GM04503 (cell line): ENCODE measurements at regions not wholly inside any gene's neighbourhood (a gene's known extent, or its start where the extent isn't known, plus 50 kb on each side); places are given as distances from the start of the nearest gene placed in this dataset.

ENCODE experiments used
- DNase-seq: peaks from one replicate; pipeline ENCODE4 v3.0.0-alpha.2; 2012; ENCODE audit warnings: low read depth

GRCh38 chr9:14395317-14396082, 81.6 kb upstream of the NFIB start:
- no peak for DNase-seq

GRCh38 chr9:14393418-14393817, 79.5 kb upstream of the NFIB start:
- no peak for DNase-seq

DNA sequence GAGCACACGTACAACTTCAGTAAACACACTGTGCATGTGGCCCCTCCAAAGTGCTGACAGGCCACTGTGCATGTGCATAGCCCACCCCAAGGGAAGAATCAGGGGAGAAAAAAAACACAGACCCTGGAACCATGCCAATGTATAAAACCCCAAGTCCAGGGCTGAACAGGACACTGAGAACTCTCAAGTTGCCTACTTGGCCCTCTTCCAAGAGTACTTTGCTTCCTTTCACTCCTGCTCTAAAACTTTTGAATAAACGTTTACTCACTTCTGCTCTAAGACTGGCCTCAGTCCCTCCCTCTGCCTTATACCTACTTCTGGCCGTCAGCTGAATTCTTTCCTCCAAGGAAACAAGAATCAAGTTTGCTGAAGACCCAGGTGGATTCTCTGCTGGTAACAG, 77.7 kb upstream of the NFIB start:
- DNase-seq = no peak

- DNase-seq = no peak
These were observed 75.7 kb upstream of the NFIB start for GRCh38 chr9:14389657-14390056.

GRCh38 chr9:14389146-14389545, 75.2 kb upstream of the NFIB start:
- no peak for DNase-seq

DNA sequence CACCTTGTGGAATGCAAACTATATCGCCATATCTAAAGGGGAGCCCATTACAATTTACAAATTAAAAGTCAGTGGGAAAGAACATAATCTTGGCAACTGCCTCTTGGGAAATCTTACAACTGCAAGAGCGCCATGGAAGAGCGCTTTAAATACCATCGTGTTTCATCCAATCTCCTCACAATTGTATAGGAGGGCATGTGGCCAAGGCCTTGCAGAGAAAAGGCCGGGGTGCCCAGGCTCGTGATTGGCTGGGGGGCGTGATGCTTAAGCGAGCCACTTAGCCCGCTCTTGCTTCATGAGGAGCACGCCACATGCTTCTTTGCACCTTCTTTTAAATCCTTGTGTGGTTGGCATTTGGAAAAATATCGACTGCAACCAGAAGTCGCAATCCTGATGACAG, 69.8 kb upstream of the NFIB start:
- DNase-seq = no peak

DNA sequence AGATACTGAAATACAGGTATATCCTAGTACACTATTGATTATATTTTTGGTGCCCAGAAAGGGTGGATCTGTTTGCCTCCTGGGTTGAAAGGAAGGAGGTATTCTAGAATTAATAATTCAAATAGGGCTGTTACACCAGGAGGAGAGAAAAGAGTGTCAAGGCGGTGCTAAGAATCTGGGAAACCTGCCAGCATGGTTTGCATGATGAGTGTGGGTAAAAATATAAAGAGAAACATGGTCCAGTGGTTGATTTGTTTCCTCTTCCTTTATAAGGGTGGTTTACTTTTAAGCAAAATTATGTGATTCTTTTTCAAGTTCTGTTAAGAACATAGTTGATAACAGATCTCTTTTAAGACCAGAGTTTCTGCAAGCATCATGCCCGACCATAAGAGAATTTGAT, 69.4 kb upstream of the NFIB start:
- DNase-seq = no peak

DNA sequence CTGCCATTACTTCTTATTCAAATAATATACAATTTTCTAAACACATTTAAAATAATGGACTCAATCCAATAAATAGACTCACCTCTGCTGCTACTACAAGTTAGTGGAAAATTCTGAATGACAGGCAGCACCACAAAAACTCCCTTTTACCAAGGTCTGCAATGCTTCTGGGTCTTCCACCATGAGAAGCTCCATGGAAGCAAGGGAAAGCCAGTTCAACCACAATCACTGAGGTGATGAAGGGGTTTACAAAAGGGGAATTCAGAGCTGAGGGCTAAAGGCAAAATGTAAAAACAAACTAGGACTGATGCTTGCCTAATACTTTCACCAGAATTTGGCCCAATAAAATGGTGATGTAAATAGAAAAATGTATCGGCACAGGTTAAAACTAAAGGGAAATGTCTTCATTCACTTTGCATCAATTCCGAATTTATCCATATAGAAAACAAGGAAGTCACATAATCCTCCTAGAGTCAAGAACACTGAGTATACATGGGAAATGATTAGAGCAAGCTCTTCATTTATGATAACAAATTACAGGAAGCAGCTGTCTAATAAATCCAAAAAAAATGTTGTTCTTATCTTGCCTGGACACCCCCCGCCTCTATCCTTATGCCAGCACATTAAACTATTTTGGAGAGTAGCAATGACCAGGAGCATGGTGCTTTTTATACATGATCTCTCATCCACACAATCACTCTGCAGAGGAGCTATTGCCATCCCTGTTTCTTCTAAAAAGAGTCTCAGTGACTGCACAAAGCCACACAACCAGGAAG, 66.3 kb upstream of the NFIB start:
- no peak for DNase-seq

- no peak for DNase-seq
These were observed 65.3 kb upstream of the NFIB start for GRCh38 chr9:14379280-14379679.

GRCh38 chr9:14373706-14374105, 59.8 kb upstream of the NFIB start:
- DNase-seq = no peak

DNA sequence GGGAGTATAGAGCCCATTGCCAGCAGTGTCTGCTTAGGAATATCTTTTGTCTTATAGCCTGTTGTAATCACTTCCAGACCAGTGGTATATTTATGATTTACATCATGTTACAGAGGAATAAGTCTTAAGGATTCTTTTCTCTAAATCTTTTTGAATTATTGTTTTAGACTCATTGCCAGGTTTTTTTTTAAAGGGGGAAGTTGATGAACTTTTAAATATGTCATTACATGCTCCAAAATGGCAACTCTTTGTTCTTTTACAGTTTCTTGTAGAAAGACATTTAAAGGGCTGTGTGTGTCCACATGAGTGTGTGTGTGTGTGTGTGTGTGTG, 59.4 kb upstream of the NFIB start:
- DNase-seq = no peak

DNA sequence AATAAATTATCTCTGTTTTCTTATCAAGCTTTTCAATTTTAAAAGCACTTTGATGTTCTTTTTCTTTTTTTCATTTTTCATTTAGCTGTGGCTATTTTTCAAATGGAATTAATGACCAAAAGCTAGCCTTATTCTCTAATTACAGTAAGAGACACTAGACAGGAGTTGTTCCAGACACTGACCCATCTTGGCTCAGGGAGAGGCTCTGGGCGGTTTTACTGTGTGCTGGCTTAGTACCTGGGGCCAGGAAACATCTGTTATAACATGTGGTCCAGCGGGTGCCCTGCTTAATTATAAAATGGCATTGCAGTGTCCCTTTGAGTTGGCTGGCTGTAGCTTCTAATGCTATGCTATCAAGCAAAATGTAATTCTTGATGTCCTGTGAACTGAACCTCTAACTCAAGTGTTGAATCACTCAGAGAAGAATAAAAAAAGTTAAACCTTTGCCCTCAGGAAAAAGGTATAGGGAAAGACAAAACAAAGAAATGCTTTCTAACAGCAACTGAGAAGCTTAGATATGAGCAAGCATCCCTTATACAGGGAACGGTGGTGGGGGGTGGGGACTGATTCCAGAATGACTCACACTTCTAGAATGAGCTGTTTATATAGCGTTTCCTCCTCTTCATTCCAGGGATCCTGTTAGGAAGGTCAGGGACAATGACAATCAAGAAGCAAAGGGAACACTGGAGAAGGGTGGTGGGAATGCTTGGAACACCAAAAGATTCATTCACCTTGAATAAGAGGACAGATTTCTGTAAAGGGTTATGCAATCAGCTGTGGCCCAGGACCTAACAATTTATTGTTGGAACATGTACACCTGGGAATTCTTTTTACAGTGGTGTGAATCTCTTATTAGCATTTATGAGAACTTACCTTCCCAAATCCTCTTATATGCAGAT, 58.7 kb upstream of the NFIB start:
- no peak for DNase-seq

DNA sequence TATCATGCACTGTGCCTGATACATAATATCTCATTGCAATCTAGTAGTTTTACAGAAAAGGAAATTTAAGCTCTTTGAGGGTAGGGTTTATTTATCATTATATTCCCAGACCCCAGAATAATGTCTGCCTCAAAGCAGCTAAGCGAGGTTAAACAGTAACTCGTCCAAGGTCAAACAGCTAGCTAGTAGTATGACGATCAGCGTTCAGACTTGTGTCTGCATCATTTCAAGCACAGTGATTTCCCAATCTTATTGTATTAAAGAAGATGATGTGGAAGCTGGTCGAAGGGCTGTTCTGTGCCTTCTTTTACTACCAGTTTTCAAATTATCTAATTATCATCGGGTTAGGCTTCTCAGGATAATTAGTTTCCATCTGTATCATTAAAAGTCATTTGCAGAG, 55.1 kb upstream of the NFIB start:
- no peak for DNase-seq

GRCh38 chr9:14366076-14366475, 52.1 kb upstream of the NFIB start:
- peak; percentile 93 for DNase-seq

- DNase-seq = no peak
These were observed 51.7 kb upstream of the NFIB start for GRCh38 chr9:14365670-14366069.
